Endodermal cell (in vitro differentiated cells): ENCODE measurements at regions not wholly inside any gene's neighbourhood (a gene's known extent, or its start where the extent isn't known, plus 50 kb on each side); places are given as distances from the start of the nearest gene placed in this dataset.

ENCODE experiments used
- DNase-seq: peaks from one replicate; pipeline ENCODE4 v3.0.0-alpha.2; 2017
- H3K27ac ChIP-seq: 2 replicates; pipeline ENCODE4 v1.5.1; 2013; ENCODE audit warnings: mild to moderate bottlenecking, low read depth, low read length, moderate library complexity
- H3K27me3 ChIP-seq: 2 replicates; pipeline ENCODE4 v1.6.1; 2013; ENCODE audit warnings: mild to moderate bottlenecking, low read length, moderate library complexity; ENCODE audit not compliant: insufficient read depth, control insufficient read depth, poor library complexity, severe bottlenecking
- H3K36me3 ChIP-seq: 2 replicates; pipeline ENCODE4 v1.7.0; 2013; ENCODE audit warnings: mild to moderate bottlenecking, low read length, moderate library complexity; ENCODE audit not compliant: control insufficient read depth, insufficient read depth
- H3K4me1 ChIP-seq: one replicate; pipeline ENCODE4 v1.7.0; 2013; ENCODE audit warnings: low read length; ENCODE audit not compliant: control insufficient read depth, insufficient read depth
- H3K4me3 ChIP-seq: 2 replicates; pipeline ENCODE4 v1.5.1; 2013; ENCODE audit warnings: mild to moderate bottlenecking, low read length, moderate library complexity
- H3K9ac ChIP-seq: 2 replicates; pipeline ENCODE4 v1.6.1; 2013; ENCODE audit warnings: mild to moderate bottlenecking, low read length, moderate library complexity; ENCODE audit not compliant: poor library complexity, severe bottlenecking; ENCODE audit errors: extremely low read depth
- H3K9me3 ChIP-seq: 2 replicates; pipeline ENCODE4 v1.6.1; 2013; ENCODE audit warnings: mild to moderate bottlenecking, low read length, moderate library complexity; ENCODE audit not compliant: control insufficient read depth
- H3K27ac Mint-ChIP-seq: 2 replicates; pipeline ENCODE4 v1.8.0; 2020; ENCODE audit warnings: mixed read lengths
- H3K27me3 Mint-ChIP-seq: 2 replicates; pipeline ENCODE4 v1.8.0; 2021; ENCODE audit warnings: mild to moderate bottlenecking, mixed read lengths; ENCODE audit not compliant: insufficient read depth
- H3K36me3 Mint-ChIP-seq: 2 replicates; pipeline ENCODE4 v1.8.0; 2020; ENCODE audit warnings: low read depth, mixed read lengths
- H3K4me1 Mint-ChIP-seq: 2 replicates; pipeline ENCODE4 v1.8.0; 2020; ENCODE audit warnings: mixed read lengths
- H3K4me3 Mint-ChIP-seq: 2 replicates; pipeline ENCODE4 v1.8.0; 2020; ENCODE audit warnings: mild to moderate bottlenecking, moderate library complexity, mixed read lengths
- H3K9me3 Mint-ChIP-seq: 2 replicates; pipeline ENCODE4 v1.8.0; 2020; ENCODE audit warnings: mild to moderate bottlenecking, mixed read lengths
- CTCF ChIP-seq: fragments of 200-600 bp; sonication (generic); conservative IDR thresholded peaks from 2 replicates; pipeline ENCODE4 v1.5.0; 2021; ENCODE audit warnings: antibody characterized with exemption, mild to moderate bottlenecking
- WGBS, 2 experiments: methylation state at CpG; one replicate each; pipeline versions ENCODE4 v1.1.5 to v1.1.7; 2013; ENCODE audit warnings: missing lambda C conversion rate in 2 of 2, mixed read lengths in 1 of 2; ENCODE audit not compliant: insufficient coverage in 1 of 2, insufficient read length in 1 of 2; 5-methylcytosine and 5-hydroxymethylcytosine counted together

DNA sequence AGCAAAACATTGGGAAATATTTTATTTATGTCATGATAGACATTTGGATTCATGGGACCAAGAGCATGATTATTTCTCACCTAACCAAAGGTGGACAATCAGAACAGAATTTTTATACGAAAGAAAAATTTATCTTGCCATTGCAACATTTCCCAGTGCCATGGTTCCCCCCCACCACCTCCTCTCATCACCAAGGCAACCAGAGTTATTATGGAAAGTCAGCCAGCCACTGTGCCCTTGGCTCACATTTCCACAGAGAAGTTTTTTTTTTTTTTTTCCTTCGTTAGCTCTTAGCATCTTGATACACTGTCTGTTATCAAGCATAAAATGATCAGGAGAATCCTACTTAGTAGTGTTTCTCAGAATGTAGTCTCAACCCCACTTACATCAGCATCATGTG is 176.4 kb upstream of the TMTC1 start:
- peaks cover 4% of the 10 kb centered on the region for H3K9me3 Mint-ChIP-seq
- H3K4me3 ChIP-seq, result no peak overlapping the region
- no peak for DNase-seq
- no peaks in the 10 kb centered on the region for H3K27me3 ChIP-seq
- no peak overlapping the region for H3K9ac ChIP-seq
- no peaks in the 10 kb centered on the region for H3K36me3 ChIP-seq
- TF ChIP-seq CTCF, result no peak
- H3K36me3 Mint-ChIP-seq, result no peaks in the 10 kb centered on the region
- H3K4me1 Mint-ChIP-seq, result peaks cover 2% of the 10 kb centered on the region
- H3K9me3 ChIP-seq, result no peaks in the 10 kb centered on the region
- no peak overlapping the region for H3K4me3 Mint-ChIP-seq
- 83 to 85% methylated on average over 1 to 2 of the region's 2 CpGs for WGBS, 2 experiments
- H3K27ac Mint-ChIP-seq, result no peak overlapping the region
- no peaks in the 10 kb centered on the region for H3K27me3 Mint-ChIP-seq
- no peaks in the 10 kb centered on the region for H3K4me1 ChIP-seq
- no peak overlapping the region for H3K27ac ChIP-seq

GRCh38 chr12:29957835-29958234 is 174.1 kb upstream of the TMTC1 start:
- no peak overlapping the region for H3K4me3 Mint-ChIP-seq
- no peak for DNase-seq
- H3K9ac ChIP-seq, result no peak overlapping the region
- H3K4me3 ChIP-seq, result no peak overlapping the region
- H3K27me3 ChIP-seq, result no peaks in the 10 kb centered on the region
- TF ChIP-seq CTCF, result no peak
- no peaks in the 10 kb centered on the region for H3K4me1 ChIP-seq
- no peaks in the 10 kb centered on the region for H3K36me3 Mint-ChIP-seq
- peaks cover 2% of the 10 kb centered on the region for H3K4me1 Mint-ChIP-seq
- H3K27ac ChIP-seq, result no peak overlapping the region
- no peaks in the 10 kb centered on the region for H3K27me3 Mint-ChIP-seq
- no peak overlapping the region for H3K27ac Mint-ChIP-seq
- H3K9me3 Mint-ChIP-seq, result peaks cover 4% of the 10 kb centered on the region
- no peaks in the 10 kb centered on the region for H3K9me3 ChIP-seq
- H3K36me3 ChIP-seq, result no peaks in the 10 kb centered on the region
- WGBS, 2 experiments, result 83 to 100% methylated on average over 1 to 2 of the region's 2 CpGs

DNA sequence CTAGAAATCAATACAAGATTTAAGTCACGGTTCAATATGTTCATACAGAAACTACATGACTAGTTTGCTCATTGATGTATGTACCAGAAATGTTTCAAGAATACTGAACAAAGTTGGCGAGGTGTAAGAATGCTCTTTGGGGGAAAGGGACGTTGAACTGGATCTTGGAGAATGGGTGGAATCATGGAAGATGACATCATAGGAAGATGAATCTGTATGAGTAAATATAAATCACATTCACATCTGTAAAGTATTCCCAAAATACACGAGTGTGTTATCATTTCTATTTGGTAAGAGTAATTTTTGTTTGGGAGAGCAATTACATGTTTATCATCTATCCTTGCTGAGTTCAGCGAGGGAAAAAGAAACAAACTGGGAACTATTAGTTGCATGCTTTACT is 162.2 kb upstream of the TMTC1 start:
- Mint-ChIP-seq H3K36me3 (no peaks in the 10 kb centered on the region), H3K27ac (no peak overlapping the region), H3K4me1 (no peaks in the 10 kb centered on the region), H3K4me3 (no peak overlapping the region), H3K9me3 (peaks cover 4% of the 10 kb centered on the region), H3K27me3 (no peaks in the 10 kb centered on the region)
- Histone ChIP-seq H3K4me1 (no peaks in the 10 kb centered on the region), H3K4me3 (no peak overlapping the region), H3K27me3 (no peaks in the 10 kb centered on the region), H3K27ac (no peak overlapping the region), H3K9ac (no peak overlapping the region), H3K36me3 (no peaks in the 10 kb centered on the region), H3K9me3 (peaks cover 4% of the 10 kb centered on the region)
- DNase-seq, result no peak
- WGBS, 2 experiments, result 98 to 100% methylated on average over 2 to 5 of the region's 5 CpGs
- TF ChIP-seq CTCF, result no peak
